ENCODE measurements at regions not wholly inside any gene's neighbourhood (a gene's known extent, or its start where the extent isn't known, plus 50 kb on each side); places are given as distances from the start of the nearest gene placed in this dataset.

GRCh38 chr5:3157214-3157613 lies 405.7 kb upstream of the IRX2 start:
- H3K27ac Mint-ChIP-seq = no peak overlapping the region
- peaks cover 5 to 19% (median 15%) of the 10 kb centered on the region in 7 donors for H3K9me3 Mint-ChIP-seq
- Histone ChIP-seq H2AFZ (ENCODE audit: insufficient read depth, low read depth, low read length, poor library complexity, severe bottlenecking) (no peak overlapping the region), H3K9me3 (replicated peaks in 1 of 2; ENCODE audit: control insufficient read depth in 1 of 2, insufficient read depth in 1 of 2, low read length in 2 of 2) (peaks cover 2 to 16% of the 10 kb centered on the region in 2 donors), H3K27ac (ENCODE audit: low read depth in 1 of 2, low read length in 2 of 2) (no peak overlapping the region), H3K4me2 (replicated peaks; ENCODE audit: extremely low read depth, low read length, poor library complexity, severe bottlenecking) (no peak overlapping the region), H3K36me3 (replicated peaks in 1 of 2; ENCODE audit: control insufficient read depth in 1 of 2, insufficient read depth in 2 of 2, low read length in 2 of 2) (no peaks in the 10 kb centered on the region), H3K9ac (ENCODE audit: insufficient read depth, low read length, poor library complexity, severe bottlenecking) (no peak overlapping the region), H3K4me1 (ENCODE audit: control insufficient read depth in 1 of 2, insufficient read depth in 2 of 2, low read length in 2 of 2) (no peaks in the 10 kb centered on the region), H4K20me1 (ENCODE audit: insufficient read depth, low read length) (no peaks in the 10 kb centered on the region), H3K27me3 (ENCODE audit: control insufficient read depth in 2 of 2, insufficient read depth in 2 of 2, low read length in 2 of 2) (no peaks in the 10 kb centered on the region), H3K79me2 (ENCODE audit: insufficient read depth, low read length) (no peaks in the 10 kb centered on the region), H3K4me3 (replicated peaks in 1 of 3; ENCODE audit: low read depth in 2 of 3, low read length in 3 of 3) (no peak overlapping the region)
- TF ChIP-seq CTCF (IDR thresholded peaks at IDR 0.05) = no peak
- intact Hi-C loops (cut with micrococcal nuclease) = no loop called here
- no peaks in the 10 kb centered on the region for H3K4me1 Mint-ChIP-seq
- H3K27me3 Mint-ChIP-seq (ENCODE audit: low read depth in 3 of 3) = peaks cover 0 to 2% (median 2%) of the 10 kb centered on the region in 3 donors
- no peak for DNase-seq
- H3K4me3 Mint-ChIP-seq = no peak overlapping the region
- WGBS (ENCODE audit: insufficient coverage) = no CpG with 5 or more reads among the region's 4 CpGs
- H3K36me3 Mint-ChIP-seq = no peaks in the 10 kb centered on the region

GRCh38 chr5:3155717-3156116 lies 404.2 kb upstream of the IRX2 start:
- no peaks in the 10 kb centered on the region for H3K36me3 Mint-ChIP-seq

More at GRCh38 chr5:3155717-3156116, 404.2 kb upstream of the IRX2 start:
- Mint-ChIP-seq H3K27me3 (ENCODE audit: low read depth in 3 of 3) (peaks cover 2% of the 10 kb centered on the region in 3 donors), H3K4me3 (no peak overlapping the region), H3K9me3 (peaks cover 5 to 19% (median 13%) of the 10 kb centered on the region in 7 donors), H3K4me1 (no peaks in the 10 kb centered on the region), H3K27ac (no peak overlapping the region)
- Histone ChIP-seq H3K9ac (ENCODE audit: insufficient read depth, low read length, poor library complexity, severe bottlenecking) (no peak overlapping the region), H3K9me3 (replicated peaks in 1 of 2; ENCODE audit: control insufficient read depth in 1 of 2, insufficient read depth in 1 of 2, low read length in 2 of 2) (peaks cover 0 to 23% of the 10 kb centered on the region in 2 donors), H4K20me1 (ENCODE audit: insufficient read depth, low read length) (no peaks in the 10 kb centered on the region), H3K27ac (ENCODE audit: low read depth in 1 of 2, low read length in 2 of 2) (no peak overlapping the region), H3K4me2 (replicated peaks; ENCODE audit: extremely low read depth, low read length, poor library complexity, severe bottlenecking) (no peak overlapping the region), H2AFZ (ENCODE audit: insufficient read depth, low read depth, low read length, poor library complexity, severe bottlenecking) (no peak overlapping the region), H3K4me1 (ENCODE audit: control insufficient read depth in 1 of 2, insufficient read depth in 2 of 2, low read length in 2 of 2) (no peaks in the 10 kb centered on the region), H3K36me3 (replicated peaks in 1 of 2; ENCODE audit: control insufficient read depth in 1 of 2, insufficient read depth in 2 of 2, low read length in 2 of 2) (no peaks in the 10 kb centered on the region), H3K79me2 (ENCODE audit: insufficient read depth, low read length) (no peaks in the 10 kb centered on the region), H3K27me3 (ENCODE audit: control insufficient read depth in 2 of 2, insufficient read depth in 2 of 2, low read length in 2 of 2) (no peaks in the 10 kb centered on the region), H3K4me3 (replicated peaks in 1 of 3; ENCODE audit: low read depth in 2 of 3, low read length in 3 of 3) (no peak overlapping the region)
- WGBS (ENCODE audit: insufficient coverage) = 91% methylated on average over 10 of the region's 10 CpGs
- TF ChIP-seq CTCF (IDR thresholded peaks at IDR 0.05) = no peak
- intact Hi-C loops (cut with micrococcal nuclease) = no loop called here
- no peak for DNase-seq
